CD4-positive, alpha-beta T cell treated with Interleukin-1 beta for 1 hour (primary cell): ENCODE measurements at regions not wholly inside any gene's neighbourhood (a gene's known extent, or its start where the extent isn't known, plus 50 kb on each side); places are given as distances from the start of the nearest gene placed in this dataset.
A peak's percentile ranks its signal among the peaks of the same experiment; 100 is the strongest.

Source experiments
- DNase-seq, 2 donors: peaks; one replicate each; pipeline ENCODE4 v3.0.0-alpha.2; 2020 to 2022

DNA sequence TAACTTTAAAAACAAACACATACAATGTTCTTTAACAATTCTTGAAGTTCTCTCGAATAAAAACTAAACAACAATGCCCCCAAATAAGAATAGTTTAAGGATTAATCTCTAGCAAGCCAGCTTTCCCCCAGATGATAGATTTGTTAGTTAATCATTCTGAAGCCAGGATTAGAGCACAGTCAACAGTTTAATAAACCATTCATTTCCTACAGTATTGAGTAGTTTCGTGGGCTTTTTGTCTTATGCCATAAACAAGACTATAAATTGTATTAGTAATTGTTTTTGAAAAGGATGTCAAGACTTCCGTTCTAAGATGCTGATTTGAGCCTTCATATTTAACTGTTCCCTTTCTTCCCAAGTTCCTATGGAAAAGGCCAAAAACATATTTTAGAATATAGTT is 136.6 kb downstream of the PIK3R1 start:
- DNase-seq, result no peak

DNA sequence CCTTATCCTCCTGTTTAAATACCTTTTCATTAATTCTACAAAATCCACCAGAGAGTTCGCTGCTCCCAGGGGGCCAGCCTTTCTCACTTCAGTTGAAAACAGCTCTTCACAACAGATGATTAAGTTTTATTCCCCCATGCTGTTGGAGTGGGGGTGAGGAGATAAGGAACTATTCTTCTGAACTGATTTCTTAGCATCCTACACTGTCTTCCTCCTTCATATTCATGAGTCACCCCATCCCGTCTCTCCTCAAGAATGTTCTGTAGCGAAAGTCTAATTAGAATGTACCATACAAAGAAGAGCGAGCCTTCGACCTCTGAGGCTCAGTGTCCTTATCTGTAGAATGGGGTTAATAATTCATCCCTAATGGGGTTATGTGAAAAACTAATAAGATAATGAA is 138.0 kb downstream of the PIK3R1 start:
- DNase-seq, result no peak

DNA sequence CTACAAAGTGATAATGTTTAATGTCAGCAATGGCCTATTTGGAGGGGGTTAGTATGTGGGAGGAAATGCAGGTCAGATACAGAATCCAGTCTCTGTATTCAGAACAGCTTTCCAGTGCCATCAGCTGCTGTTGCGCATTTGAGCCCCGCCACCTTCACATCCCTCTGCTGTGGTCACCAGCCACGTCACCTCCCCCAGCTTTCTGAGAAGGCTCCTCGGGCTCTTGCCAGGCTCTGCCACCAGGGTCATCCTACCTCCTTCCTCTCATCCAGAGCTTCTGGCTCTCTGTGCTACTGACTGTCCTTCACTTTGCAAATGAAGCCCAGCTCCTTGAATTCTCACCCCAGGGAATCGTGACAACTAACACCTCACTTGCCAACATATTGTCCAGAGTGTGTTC is 138.8 kb downstream of the PIK3R1 start:
- DNase-seq, result no peak

DNA sequence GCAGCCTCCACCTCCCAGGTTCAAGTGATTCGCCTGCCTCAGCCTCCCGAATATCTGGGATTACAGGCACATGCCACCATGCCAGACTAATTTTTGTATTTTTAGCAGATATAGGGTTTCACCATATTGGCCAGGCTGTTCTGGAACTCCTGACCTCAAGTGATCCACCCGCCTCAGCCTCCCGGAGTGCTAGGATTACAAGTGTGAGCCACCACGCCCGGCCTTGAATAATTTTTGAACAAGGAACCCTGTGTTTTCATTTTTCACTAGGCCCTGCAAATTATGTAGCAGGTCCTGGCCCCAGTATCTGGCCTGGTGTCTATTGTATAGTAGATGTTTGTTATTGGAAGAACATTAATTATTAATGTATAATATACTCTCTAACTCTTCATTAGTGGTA is 140.7 kb downstream of the PIK3R1 start:
- no peak for DNase-seq

DNA sequence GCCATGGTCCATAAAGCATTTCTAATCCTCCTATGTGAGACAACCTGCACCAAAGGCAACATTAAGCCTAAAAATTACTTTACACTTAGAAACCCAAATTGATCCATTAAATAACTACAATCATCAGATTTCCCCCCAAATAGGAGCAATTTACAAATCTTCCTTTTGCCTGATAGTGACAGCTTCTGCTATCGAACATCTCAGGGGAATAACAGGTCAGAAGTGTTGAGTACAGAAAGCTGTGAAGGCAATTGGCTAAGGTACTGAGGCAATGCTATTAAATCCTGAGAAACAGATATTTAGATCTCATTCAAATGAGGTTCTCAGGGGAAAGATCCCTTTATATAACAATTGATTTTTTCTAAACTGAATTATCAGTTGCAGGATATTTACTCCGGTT is 141.1 kb downstream of the PIK3R1 start:
- DNase-seq, result no peak

DNA sequence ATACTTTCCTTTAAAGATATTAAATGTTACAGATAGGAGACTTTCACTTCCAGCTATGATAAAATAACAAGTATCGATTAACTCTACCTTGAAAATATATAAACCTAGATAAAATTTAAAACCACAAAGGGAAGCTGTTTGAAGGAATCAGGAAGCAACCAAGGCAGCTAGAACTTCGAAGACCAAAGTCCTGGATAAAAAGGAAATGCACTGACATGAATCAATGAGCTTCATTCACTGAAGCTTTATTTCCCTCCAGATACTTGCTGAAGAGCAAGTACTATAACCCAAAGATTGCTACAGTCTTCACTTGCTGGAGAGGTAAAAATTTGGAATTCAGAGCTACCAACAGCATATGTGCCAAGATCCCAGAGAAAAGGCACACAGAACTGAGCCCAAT is 144.1 kb downstream of the PIK3R1 start:
- no peak for DNase-seq

DNA sequence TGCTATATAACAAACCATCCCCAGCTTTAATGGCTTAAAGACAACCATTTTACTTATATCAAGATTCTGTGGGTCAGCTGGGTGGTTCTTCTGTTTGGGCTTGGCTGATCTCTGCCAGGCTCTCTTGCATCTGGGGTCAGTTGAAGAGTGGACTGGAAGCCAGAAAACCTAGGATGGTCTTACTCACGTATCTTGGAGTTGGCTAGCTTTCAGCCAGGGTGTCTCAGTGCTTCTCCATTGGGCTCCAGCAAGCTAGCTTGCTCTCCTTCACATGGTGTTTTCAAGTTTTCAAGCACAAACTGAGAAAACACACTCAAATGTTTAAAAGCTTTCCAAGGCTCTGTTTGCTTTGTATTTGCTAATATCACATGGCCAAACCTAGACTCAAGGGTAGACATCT is 146.8 kb downstream of the PIK3R1 start:
- DNase-seq, result no peak

DNA sequence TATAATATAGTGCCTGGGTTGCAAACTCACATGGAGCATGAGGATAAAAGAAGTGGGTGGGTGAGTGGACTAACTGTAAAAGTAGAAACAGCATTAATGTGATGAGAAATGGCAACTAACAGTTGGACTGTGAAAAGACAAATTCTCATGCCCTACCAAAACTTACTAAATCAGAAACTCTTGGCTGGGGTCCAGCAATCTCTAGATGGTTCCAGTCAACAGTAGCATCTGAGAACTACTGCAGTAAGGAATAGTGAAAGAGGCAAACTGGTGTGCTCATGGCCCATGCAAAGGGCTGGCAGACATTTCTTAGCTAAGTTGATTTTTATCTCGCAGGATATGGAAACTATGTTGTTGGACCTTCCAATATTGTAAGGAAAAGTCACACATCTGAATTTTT is 150.3 kb downstream of the PIK3R1 start:
- no peak for DNase-seq

DNA sequence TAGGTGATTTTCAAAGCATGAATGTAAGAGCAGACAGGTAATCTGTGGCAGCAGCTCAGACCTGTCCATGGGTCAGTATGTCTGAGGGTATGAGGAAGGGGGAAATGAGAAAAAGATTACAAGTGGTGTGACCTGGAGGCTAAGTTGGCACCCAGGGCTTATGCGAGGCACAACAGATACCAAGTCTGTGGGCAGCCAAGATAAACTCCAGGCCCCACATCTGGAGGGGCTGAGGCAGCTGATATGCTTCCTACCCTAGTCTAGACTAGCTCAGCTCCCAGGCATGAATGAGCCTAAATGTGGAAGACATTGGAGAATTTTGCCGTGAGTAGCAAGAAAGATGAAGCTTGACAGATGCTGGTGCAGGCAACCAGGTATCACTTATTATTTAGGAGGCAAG is 151.7 kb downstream of the PIK3R1 start:
- no peak for DNase-seq

DNA sequence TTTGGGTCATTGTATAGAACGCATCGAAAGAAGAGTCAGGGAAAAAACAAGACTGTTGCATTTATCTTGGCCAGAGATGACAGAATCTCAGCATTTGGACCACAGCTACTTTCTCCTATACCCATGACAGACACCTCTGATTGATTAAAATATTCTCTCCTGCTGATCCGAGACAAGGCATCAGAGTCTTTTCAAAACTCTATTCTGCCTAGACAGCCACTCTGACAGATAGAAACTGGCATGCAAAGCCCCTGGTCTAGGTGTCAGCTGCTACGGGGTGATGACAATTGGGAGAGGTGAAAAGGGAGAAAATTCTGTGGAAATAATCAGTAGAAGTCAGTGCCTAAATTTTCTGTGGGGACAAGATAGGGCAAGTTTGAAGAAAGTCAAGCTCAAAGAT is 152.2 kb downstream of the PIK3R1 start:
- DNase-seq, result no peak

DNA sequence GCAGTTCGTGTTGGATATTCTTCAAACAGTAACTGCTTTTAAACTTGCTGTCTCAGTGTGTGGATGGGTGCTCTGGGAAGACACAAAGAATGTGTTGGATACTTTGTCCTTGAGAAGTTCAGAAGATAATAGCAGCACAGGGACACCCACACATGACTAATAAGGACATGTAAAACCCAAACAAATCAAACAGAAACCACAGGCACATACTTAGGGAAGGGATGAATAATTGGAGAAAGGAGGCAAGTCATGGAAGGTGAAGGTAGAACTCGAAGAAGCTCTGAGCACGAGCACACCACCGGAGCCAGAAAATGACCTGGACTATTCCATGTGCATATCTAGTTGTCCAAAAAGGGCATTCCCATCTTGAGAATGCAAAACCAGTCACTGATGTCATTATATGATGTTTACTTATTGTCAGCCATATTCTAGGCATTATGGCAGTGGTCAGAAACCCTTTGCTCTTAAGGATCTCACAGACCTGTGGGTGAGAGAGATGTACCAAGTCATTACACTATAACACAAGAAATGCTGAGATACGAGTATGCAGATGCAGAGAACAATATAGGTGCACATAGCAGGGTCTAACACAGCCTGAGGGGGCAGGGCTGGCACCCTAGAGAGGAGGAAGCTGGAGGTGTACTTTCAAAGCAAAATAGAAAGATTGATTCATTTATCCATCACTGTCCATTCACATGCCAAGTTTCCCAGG is 152.9 kb downstream of the PIK3R1 start:
- no peak for DNase-seq

DNA sequence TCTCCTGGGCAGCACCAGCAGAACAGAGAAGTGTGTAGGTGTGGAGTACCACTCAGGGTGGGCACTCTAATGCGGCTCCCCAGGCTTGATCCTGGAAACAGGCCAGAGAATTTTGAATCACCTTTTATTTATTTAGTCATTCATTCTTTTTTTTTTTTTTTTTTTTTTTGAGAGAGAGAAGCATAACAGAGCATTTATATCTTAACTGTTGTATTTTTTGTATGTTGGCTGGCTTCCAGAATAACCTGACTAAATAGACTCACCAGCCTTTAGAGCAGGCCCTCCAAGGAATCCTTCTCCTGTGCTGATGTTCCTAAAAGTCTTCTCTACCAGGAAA is 153.4 kb downstream of the PIK3R1 start:
- DNase-seq, result peak in 1 of 2 donors; percentile 16

DNA sequence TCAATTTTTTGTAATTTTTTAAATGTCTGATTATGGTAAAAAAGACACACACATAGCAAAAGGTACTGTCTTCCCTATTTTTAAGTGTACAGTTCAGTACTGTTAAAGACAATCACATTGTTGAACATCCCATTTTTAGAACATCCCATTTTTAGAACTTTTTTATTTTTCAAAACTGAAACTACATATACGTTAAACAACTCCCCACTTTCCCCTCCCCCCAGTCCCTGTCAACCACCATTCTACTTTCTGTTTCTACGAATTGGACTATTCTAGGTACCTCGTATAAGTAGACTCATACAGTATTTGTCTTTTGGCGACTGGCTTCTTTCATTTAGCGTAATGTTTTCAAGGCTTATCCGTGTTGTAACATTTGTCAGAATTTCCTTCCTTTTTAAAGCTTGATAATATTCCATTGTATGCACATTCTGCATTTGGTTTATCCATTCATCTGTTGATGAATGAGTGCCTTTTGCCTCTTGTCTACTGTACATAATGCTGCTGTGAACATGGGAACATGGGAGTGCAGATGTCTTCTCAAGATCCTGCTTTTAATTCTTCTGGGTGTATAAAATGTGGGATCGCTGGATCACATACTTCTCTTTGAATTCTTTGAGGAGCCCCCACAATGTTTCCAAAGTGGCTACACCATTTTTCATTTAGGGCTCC is 154.0 kb downstream of the PIK3R1 start:
- DNase-seq, result peak; percentile 37 to 63

DNA sequence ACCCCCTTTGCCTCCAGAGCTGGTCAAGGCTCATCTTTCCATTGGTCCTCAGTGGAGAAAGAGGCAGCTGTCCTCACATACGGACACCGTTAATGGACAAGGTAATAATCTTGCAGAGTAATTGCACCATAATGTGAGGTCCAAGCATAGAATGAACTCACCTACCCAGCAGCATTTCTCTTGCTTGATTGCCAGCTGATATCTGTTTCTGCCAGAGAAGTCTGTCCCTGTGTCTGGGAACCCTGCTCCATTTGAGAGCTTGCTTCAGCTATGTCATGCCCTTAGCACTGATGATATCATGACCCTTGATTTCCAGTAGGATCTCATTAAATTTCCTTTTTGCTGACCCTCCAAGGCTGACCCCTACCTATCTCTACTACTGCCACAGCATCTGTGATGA is 154.6 kb downstream of the PIK3R1 start:
- no peak for DNase-seq

DNA sequence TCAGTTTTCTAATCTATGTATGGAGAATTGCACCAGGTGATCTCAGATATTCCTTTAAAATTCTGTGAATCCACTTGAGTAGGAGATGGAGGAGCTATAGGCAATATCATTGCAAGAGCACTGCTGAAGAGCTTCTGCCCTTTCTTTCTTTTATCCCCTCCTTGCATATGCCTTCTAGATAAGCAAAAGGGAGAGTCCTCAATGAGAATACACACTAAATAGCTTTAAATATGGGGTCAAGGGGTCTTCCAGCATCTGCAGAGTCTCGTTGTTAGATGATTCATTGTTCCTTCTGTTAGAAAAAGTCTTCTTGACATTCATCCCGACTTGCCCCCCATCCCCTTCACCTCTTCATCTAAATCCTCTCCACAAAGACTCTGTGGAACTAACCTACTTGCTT is 156.1 kb downstream of the PIK3R1 start:
- no peak for DNase-seq

DNA sequence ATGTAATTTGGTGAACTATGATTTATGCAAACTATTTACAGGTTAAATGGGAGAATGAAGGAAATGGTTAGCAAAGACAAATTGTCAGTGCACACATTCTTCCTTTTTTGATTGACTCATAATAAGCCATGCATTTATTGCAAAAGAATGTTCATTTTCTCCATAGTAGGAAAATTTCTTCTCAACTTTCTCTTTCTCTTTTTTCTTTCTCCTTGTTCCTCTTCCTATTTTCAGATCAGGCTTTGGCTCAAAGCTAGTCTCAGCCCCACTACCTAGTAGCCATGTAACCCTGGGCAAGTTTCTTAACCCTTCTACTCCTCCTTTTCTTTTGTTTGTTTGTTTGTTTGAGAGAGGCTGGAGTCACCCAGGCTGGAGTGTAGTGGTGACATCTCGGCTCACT is 156.6 kb downstream of the PIK3R1 start:
- no peak for DNase-seq

DNA sequence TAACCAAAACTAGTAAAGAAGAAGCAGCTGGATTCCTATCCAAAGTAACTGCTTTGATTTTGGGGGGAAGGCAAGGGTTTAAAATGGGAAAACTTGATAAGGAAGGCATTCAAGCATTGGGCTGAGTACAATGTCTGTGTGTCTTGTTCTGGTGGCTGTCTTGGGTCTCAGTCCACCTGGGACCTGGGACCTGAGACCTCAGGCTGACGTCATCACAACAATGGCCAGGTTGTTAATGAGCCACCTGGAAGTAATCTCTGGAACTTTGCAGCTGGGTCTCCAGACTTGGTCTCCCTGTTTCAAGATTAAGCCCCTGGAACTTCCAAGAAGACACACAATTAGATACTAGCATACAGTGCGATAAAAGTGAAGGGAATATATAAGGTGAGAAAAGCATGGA is 157.5 kb downstream of the PIK3R1 start:
- DNase-seq, result no peak

DNA sequence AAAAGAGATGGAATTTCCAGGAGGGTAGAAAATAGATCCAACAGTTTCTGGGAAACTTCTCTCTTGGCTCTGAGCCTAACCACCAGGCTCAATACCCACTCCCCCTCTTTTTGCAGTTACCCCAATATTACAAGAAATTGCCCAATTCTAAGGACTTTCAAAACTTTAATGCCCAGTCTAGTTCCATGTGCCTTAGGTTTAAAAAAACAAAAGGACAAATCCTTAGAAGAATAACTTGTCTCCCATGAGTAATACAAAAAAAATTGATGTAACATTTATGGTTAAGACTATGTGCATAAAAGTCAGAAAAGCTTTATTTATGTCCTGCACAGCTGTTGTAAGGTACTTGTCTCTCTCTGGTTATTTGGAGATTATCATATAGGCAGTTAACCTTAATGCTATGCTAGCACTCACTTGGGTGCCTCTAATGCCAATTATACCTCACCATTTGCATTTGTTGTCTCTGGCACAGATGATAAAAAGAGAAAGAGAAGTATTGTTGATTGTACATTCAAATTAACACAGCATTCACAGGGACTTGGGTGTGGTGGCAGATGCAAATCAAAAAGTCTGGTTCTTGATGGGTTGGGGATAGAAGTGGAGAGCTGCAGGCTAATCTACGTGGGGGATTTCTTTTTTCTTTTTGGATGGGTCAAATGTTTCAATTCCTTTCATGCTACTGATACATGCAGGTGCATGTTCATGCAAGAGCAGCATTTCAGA is 159.4 kb downstream of the PIK3R1 start:
- DNase-seq, result no peak

DNA sequence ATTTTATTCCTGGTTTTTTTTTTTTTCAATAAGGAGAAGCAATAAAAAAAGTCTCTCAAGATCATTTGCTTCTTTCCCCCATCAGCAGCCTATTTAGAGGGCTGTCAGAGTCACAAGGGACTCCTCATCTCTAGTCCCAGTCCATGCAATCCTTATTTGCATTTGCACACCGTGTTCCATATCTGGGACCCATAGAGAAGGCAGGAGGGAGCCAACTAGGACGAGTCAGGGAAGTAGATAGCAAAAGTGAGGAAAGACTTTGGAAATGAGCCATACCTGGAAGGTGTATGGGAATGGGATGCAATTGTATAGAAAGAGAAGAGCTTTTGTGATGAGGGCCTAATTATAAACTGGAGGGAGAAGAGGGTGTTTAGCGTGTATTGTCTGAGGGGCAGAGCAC is 160.0 kb downstream of the PIK3R1 start:
- no peak for DNase-seq

DNA sequence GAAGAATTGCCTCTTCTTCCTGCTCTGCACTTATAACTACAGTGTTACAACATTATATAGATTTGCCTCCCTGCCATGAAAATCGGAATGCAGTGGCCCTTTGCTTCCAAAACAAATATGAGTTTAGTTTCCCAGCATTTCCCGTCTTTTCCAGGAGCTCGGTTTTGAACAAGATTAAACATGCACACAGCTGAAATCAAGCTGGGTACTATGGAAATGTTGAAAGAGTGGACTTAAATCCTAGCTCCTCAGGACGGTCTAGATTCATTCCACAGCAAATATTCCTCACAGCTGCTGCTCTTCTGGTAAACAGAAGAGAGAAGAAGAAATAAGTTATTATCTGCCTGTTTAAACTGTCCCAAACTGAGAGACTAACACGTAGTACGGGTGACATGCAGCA is 161.4 kb downstream of the PIK3R1 start:
- no peak for DNase-seq

DNA sequence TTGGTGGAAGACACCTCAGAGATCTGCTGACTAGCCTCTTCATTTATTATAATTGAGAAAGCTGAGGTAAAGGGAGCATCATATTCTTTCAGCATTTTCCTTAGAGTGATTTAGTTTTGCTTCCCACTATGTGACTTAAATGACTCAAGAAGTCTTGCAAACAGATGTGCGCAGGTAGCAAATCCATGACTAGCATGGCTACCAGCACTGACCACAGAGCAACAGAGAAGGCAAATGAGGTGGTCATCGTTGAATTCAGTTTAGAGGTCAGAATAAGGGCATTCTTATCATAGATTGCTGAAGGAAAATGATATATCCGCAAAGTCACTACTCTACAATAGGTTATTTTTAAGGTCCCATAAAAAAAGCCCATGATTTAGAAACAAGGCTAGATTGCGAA is 162.2 kb downstream of the PIK3R1 start:
- no peak for DNase-seq

DNA sequence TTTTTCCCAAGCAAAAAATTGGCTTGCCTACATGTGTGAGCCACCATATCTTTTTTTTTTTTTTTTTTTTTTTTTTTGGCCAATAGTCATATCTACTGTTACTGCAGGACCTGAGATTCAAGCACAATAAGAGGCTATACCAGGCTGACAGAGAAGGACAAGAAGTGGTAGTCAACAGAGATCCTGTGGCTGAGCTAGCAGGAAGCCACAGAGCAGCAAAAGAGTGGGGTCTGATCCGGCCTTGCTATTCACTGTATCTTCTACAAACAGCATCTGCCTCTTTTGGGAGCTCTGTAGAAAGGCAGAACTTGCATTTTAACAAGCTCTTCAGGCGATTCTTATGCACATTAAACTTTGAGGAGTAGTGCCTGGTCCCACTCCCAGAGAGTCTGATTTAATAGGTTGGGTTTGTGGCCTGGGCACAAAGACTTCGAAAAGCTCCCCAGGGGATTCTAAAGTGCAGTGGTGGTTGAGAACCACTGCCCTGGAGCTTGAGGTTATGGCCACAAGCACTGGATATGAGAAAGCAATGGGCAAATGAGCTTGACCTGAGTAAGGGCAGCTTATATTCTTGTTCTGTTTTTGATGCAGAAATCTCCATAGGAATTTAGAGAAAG is 162.8 kb downstream of the PIK3R1 start:
- peak in 1 of 2 donors; percentile 17 for DNase-seq

DNA sequence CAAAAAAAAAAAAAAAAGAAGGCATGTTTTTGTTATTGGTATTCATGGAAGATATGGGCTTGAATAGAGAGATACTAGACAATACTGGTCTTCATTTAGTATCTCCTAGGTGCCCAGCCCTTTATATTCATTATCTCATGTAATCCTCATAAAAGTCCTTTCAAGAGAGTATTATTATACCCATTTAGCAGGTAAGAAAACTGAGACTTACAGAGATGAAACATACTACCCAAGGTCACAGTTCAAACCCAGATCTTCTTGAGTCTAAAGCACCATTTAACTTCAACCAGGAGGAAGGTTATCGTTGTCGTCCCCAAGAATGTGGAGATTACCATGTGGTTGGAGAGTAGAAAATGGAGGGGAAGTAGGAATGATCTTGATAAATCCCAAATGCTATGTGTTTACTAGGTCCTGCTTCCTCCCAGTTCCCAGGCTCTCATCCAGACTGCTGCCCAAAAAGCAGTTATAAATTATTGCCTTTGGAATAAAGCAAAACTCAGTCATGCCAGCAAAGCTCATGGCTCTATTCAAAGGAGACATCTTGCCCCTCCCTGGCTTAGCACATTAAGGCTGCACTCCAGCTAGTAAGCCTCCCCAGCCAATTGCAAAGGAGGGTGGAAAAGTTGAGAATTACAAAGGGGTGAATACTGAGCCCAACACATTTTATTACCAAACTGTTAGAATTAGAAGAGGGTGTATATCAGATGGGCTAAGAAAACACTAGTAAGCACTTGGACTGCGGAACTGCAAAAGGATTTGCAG is 163.9 kb downstream of the PIK3R1 start:
- DNase-seq, result no peak
